Activated CD8-positive, alpha-beta T cell treated with anti-CD3 and anti-CD28 coated beads for 36 hours (primary cell): ENCODE measurements at regions not wholly inside any gene's neighbourhood (a gene's known extent, or its start where the extent isn't known, plus 50 kb on each side); places are given as distances from the start of the nearest gene placed in this dataset.
"Not testable (repeated sequence)": the region's sequence is repeated elsewhere in the genome, so short reads cannot be mapped to it uniquely, and the experiment has no call there.

ENCODE experiments used
- ATAC-seq: fragments of 200-7000 bp; cut with Tn5 transposase; one replicate; pipeline ENCODE4 v1.10.0; 2021; ENCODE audit warnings: mild to moderate bottlenecking, moderate library complexity
- CTCF ChIA-PET: fragments of 350-600 bp; sonication (Branson Sonifier 250); formaldehyde crosslinking; loops from one replicate; lab custom pipeline; 2021; ENCODE audit warnings: antibody characterized with exemption; lab: Charles Lee
- POLR2A ChIA-PET: fragments of 350-600 bp; sonication (Branson Sonifier 250); formaldehyde crosslinking; loops from one replicate; lab custom pipeline; 2021; ENCODE audit warnings: antibody characterized with exemption; lab: Charles Lee
- DNase-seq: peaks from one replicate; pipeline ENCODE4 v3.0.0-alpha.2; 2020
- H3K27ac Mint-ChIP-seq: one replicate; pipeline ENCODE4 v1.8.0; 2021; ENCODE audit warnings: mild to moderate bottlenecking, mixed read lengths
- H3K27me3 Mint-ChIP-seq: one replicate; pipeline ENCODE4 v1.8.0; 2021; ENCODE audit warnings: mixed read lengths
- H3K36me3 Mint-ChIP-seq: one replicate; pipeline ENCODE4 v1.8.0; 2021; ENCODE audit warnings: low read depth, mixed read lengths
- H3K4me1 Mint-ChIP-seq: one replicate; pipeline ENCODE4 v1.8.0; 2021; ENCODE audit warnings: low read depth, mixed read lengths
- H3K4me3 Mint-ChIP-seq: one replicate; pipeline ENCODE4 v1.8.0; 2021; ENCODE audit warnings: mild to moderate bottlenecking, moderate library complexity, mixed read lengths
- H3K9me3 Mint-ChIP-seq: one replicate; pipeline ENCODE4 v1.8.0; 2021; ENCODE audit warnings: mixed read lengths
- intact Hi-C: fragments of 100-400 bp; cut with micrococcal nuclease; formaldehyde crosslinking; loops from one replicate; pipeline ENCODE4 v1.10.0; 2022
- TF ChIP-seq, protein P1 (sequence below): fragments of 200-600 bp; IDR thresholded peaks from one replicate; pipeline ENCODE4 v1.8.0; 2022; ENCODE audit warnings: antibody characterized with exemption, mild to moderate bottlenecking

DNA sequence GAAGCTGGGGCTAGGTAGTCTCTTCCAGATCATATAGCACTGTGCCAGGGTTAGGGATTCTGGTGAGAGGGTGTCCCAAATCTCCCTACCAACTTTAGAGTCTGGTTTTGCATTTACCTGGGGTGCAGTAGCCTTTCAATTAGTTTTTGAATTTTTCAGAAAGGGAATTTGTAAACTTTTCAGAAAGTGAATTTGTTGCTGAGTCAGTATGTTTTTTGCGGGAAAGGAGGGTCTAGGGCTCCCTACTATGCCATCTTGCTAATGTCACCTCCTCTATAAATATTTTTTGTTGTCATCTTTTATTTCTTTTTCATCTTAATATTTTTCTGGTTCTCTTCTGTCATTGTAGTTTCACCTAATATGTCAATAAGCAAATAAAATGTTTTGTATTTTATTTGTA lies 95.8 kb upstream of the FAM98A start:
- POLR2A ChIA-PET, result no interaction called here
- no peak for ATAC-seq
- intact Hi-C loops, result no loop called here
- no peak overlapping the region for H3K4me3 Mint-ChIP-seq
- H3K9me3 Mint-ChIP-seq, result peaks cover 18% of the 10 kb centered on the region
- peaks cover 2% of the 10 kb centered on the region for H3K27me3 Mint-ChIP-seq
- H3K36me3 Mint-ChIP-seq, result no peaks in the 10 kb centered on the region
- TF ChIP-seq, protein P1, sequence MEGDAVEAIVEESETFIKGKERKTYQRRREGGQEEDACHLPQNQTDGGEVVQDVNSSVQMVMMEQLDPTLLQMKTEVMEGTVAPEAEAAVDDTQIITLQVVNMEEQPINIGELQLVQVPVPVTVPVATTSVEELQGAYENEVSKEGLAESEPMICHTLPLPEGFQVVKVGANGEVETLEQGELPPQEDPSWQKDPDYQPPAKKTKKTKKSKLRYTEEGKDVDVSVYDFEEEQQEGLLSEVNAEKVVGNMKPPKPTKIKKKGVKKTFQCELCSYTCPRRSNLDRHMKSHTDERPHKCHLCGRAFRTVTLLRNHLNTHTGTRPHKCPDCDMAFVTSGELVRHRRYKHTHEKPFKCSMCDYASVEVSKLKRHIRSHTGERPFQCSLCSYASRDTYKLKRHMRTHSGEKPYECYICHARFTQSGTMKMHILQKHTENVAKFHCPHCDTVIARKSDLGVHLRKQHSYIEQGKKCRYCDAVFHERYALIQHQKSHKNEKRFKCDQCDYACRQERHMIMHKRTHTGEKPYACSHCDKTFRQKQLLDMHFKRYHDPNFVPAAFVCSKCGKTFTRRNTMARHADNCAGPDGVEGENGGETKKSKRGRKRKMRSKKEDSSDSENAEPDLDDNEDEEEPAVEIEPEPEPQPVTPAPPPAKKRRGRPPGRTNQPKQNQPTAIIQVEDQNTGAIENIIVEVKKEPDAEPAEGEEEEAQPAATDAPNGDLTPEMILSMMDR, result no peak
- no peak for DNase-seq
- CTCF ChIA-PET, result no interaction called here
- no peak overlapping the region for H3K27ac Mint-ChIP-seq
- H3K4me1 Mint-ChIP-seq, result no peaks in the 10 kb centered on the region

DNA sequence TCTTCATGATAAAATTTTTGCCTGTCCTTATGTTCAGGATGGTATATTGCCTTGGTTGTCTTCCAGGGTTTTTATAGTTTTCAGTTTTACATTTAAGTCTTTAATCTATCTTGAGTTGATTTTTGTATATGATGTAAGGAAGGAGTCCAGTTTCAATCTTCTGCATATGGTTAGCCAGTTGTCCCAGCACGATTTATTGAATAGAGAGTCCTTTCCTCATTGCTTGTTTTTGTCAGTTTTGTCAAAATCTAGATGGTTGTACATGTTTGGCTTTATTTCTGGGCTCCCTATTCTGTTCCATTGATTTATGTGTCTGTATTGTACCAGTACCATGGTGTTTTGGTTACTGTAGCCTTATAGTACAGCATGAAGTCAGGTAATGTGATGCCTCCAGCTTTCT lies 91.6 kb upstream of the FAM98A start:
- intact Hi-C loops, H3K27me3 Mint-ChIP-seq, H3K4me1 Mint-ChIP-seq, H3K27ac Mint-ChIP-seq, ATAC-seq, H3K36me3 Mint-ChIP-seq, POLR2A ChIA-PET, DNase-seq, CTCF ChIA-PET, H3K4me3 Mint-ChIP-seq: not testable (repeated sequence)
- H3K9me3 Mint-ChIP-seq, result peaks cover 36% of the 10 kb centered on the region

DNA sequence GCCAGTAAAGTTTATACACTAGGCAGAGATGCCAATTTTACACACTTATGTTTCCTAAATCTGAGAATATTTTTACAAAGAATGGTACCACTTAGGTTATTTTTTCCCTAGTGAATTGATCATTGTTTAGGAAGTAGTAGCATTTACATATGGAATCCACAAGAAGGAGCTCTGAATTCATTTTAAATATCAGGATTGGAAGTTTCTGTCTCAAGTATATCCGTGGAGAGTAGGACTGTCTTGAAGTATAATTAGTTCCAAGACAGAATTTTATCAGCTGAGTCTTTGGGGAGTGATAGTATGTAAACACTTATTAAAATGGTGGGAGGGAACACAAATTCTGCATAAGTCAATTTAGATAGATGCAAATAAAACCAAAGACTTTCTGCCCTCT lies 82.3 kb upstream of the FAM98A start:
- ATAC-seq (no peak), DNase-seq (no peak)

GRCh38 chr2:33680644-33681363 lies 81.7 kb upstream of the FAM98A start:
- intact Hi-C loops, result no loop called here
- no peaks in the 10 kb centered on the region for H3K4me1 Mint-ChIP-seq
- H3K4me3 Mint-ChIP-seq, result no peak overlapping the region
- H3K36me3 Mint-ChIP-seq, result no peaks in the 10 kb centered on the region
- H3K9me3 Mint-ChIP-seq, result peaks cover 4% of the 10 kb centered on the region
- ChIA-PET POLR2A (no interaction called here), CTCF (no interaction called here)
- ATAC-seq, result no peak
- DNase-seq, result no peak
- H3K27ac Mint-ChIP-seq, result no peak overlapping the region
- H3K27me3 Mint-ChIP-seq, result peaks cover 5% of the 10 kb centered on the region
- TF ChIP-seq, protein P1, result no peak

More for the DNA sequence above, 82.3 kb upstream of the FAM98A start:
- Mint-ChIP-seq H3K27me3 (peaks cover 3% of the 10 kb centered on the region), H3K4me1 (no peaks in the 10 kb centered on the region), H3K9me3 (peaks cover 6% of the 10 kb centered on the region), H3K27ac (no peak overlapping the region), H3K4me3 (no peak overlapping the region), H3K36me3 (no peaks in the 10 kb centered on the region)
- ChIA-PET CTCF (no interaction called here), POLR2A (no interaction called here)
- intact Hi-C loops, result no loop called here
- TF ChIP-seq, protein P1, result no peak

DNA sequence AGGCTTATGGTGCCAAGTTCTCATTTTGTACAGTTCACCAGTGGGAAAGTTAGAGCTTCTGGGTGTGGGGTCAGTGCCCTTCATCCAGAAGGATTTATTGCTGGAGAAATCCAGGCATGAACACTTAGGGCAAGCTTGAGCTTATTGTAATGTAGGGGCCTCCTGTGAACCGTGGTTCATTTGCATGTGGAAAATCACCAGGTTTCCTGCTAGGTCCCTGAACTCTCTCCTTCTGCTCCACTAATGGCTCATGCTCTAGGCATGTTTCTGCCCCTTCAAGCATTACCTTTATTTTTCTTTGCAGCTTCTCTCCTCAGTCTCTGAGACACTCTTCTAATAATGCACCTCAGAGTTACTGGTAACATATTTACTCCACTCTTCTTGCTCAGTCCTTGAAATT lies 79.3 kb upstream of the FAM98A start:
- intact Hi-C loops, result no loop called here
- Mint-ChIP-seq H3K27me3 (peaks cover 5% of the 10 kb centered on the region), H3K36me3 (no peaks in the 10 kb centered on the region), H3K4me1 (no peaks in the 10 kb centered on the region), H3K27ac (no peak overlapping the region), H3K4me3 (no peak overlapping the region), H3K9me3 (no peaks in the 10 kb centered on the region)
- TF ChIP-seq, protein P1, result no peak
- no peak for ATAC-seq
- DNase-seq, result no peak
- POLR2A ChIA-PET, result no interaction called here
- CTCF ChIA-PET, result no interaction called here
